Liver (tissue), 8 donors: ENCODE measurements at regions not wholly inside any gene's neighbourhood (a gene's known extent, or its start where the extent isn't known, plus 50 kb on each side); places are given as distances from the start of the nearest gene placed in this dataset.

Experiments used
- DNase-seq: peaks from one replicate; pipeline ENCODE4 v3.0.0-alpha.2; 2017; ENCODE audit warnings: low spot score
- H3K27ac ChIP-seq, 2 donors: one replicate each; pipeline ENCODE4 v1.7.0; 2013; ENCODE audit warnings: inconsistent platforms in 2 of 2, low read length in 2 of 2, control low read depth in 1 of 2, low read depth in 1 of 2, mild to moderate bottlenecking in 1 of 2
- H3K27me3 ChIP-seq, 4 donors: one replicate each; pipeline versions ENCODE4 v1.6.1 to v1.7.0; 2013; ENCODE audit warnings: low read length in 3 of 4, inconsistent platforms in 1 of 4, mild to moderate bottlenecking in 1 of 4, moderate library complexity in 1 of 4; ENCODE audit not compliant: control insufficient read depth in 4 of 4, insufficient read depth in 4 of 4
- H3K36me3 ChIP-seq, 4 donors: one replicate each; pipeline versions ENCODE4 v1.6.1 to v1.7.0; 2013; ENCODE audit warnings: low read length in 3 of 4, mild to moderate bottlenecking in 3 of 4, low read depth in 1 of 4, moderate library complexity in 1 of 4; ENCODE audit not compliant: control insufficient read depth in 4 of 4, insufficient read depth in 3 of 4
- H3K4me1 ChIP-seq, 4 donors: one replicate each; pipeline versions ENCODE4 v1.6.1 to v1.7.0; 2013; ENCODE audit warnings: low read length in 3 of 4, mild to moderate bottlenecking in 3 of 4, moderate library complexity in 1 of 4; ENCODE audit not compliant: control insufficient read depth in 4 of 4, insufficient read depth in 4 of 4
- H3K4me3 ChIP-seq, 3 donors: one replicate each; pipeline versions ENCODE4 v1.6.1 to v1.7.0; 2013; ENCODE audit warnings: low read length in 3 of 3, control low read depth in 1 of 3, low read depth in 1 of 3, mild to moderate bottlenecking in 1 of 3
- H3K9ac ChIP-seq, 2 donors: one replicate each; pipeline ENCODE4 v1.7.0; 2013; ENCODE audit warnings: low read length in 2 of 2, mild to moderate bottlenecking in 2 of 2, moderate library complexity in 2 of 2, control low read depth in 1 of 2, low read depth in 1 of 2
- H3K9me3 ChIP-seq, 4 donors: one replicate each; pipeline versions ENCODE4 v1.6.1 to v1.7.0; 2013; ENCODE audit warnings: low read length in 3 of 4; ENCODE audit not compliant: control insufficient read depth in 4 of 4
- EGR1 ChIP-seq, 2 donors: IDR thresholded peaks; 2 replicates each; pipeline ENCODE4 v1.6.1; 2016 to 2018; ENCODE audit warnings: antibody characterized with exemption in 2 of 2, low read depth in 2 of 2
- FOXA1 ChIP-seq: IDR thresholded peaks from 2 replicates; pipeline ENCODE4 v1.6.1; 2016; ENCODE audit warnings: antibody characterized with exemption
- FOXA2 ChIP-seq: IDR thresholded peaks from 2 replicates; pipeline ENCODE4 v1.6.1; 2016; ENCODE audit warnings: antibody characterized with exemption
- GABPA ChIP-seq, 2 donors: IDR thresholded peaks in 1 of 2; conservative IDR thresholded peaks in 1 of 2; 2 replicates each; pipeline ENCODE4 v1.6.1; 2016; ENCODE audit warnings: antibody characterized with exemption in 2 of 2, mild to moderate bottlenecking in 1 of 2, moderate library complexity in 1 of 2
- HNF4G ChIP-seq: IDR thresholded peaks from 2 replicates; pipeline ENCODE4 v1.6.1; 2016; ENCODE audit warnings: antibody characterized with exemption
- JUND ChIP-seq, 2 donors: IDR thresholded peaks; 2 replicates each; pipeline ENCODE4 v1.6.1; 2016; ENCODE audit warnings: antibody characterized with exemption in 2 of 2
- NR2F2 ChIP-seq: IDR thresholded peaks from 2 replicates; pipeline ENCODE4 v1.6.1; 2016; ENCODE audit warnings: antibody characterized with exemption
- RAD21 ChIP-seq, 2 donors: IDR thresholded peaks; 2 replicates each; pipeline ENCODE4 v1.6.1; 2016; ENCODE audit warnings: antibody characterized with exemption in 2 of 2, mild to moderate bottlenecking in 2 of 2
- REST ChIP-seq: IDR thresholded peaks from 2 replicates; pipeline ENCODE4 v1.6.1; 2016; ENCODE audit warnings: antibody characterized with exemption, mild to moderate bottlenecking
- RXRA ChIP-seq, 2 donors: IDR thresholded peaks; 2 replicates each; pipeline ENCODE4 v1.6.1; 2017 to 2018; ENCODE audit warnings: antibody characterized with exemption in 2 of 2, mild to moderate bottlenecking in 1 of 2
- SP1 ChIP-seq: IDR thresholded peaks from 2 replicates; pipeline ENCODE4 v1.6.1; 2018; ENCODE audit warnings: antibody characterized with exemption, mild to moderate bottlenecking
- TAF1 ChIP-seq: conservative IDR thresholded peaks from 2 replicates; pipeline ENCODE4 v1.6.1; 2016; ENCODE audit warnings: antibody characterized with exemption, mild to moderate bottlenecking
- YY1 ChIP-seq: IDR thresholded peaks from 2 replicates; pipeline ENCODE4 v1.6.1; 2016; ENCODE audit warnings: antibody characterized with exemption, mild to moderate bottlenecking
- WGBS: extraction: QIAGEN DNeasy Blood & Tissue Kit; methylation state at CpG from one replicate; pipeline ENCODE4 v1.1.7; 2013; 5-methylcytosine and 5-hydroxymethylcytosine counted together
- TF ChIP-seq, protein P1 (sequence below): IDR thresholded peaks from 2 replicates; pipeline ENCODE4 v1.6.1; 2016; ENCODE audit warnings: antibody characterized with exemption
- TF ChIP-seq, protein P2 (sequence below): fragments of 150-350 bp; IDR thresholded peaks from 2 replicates; pipeline ENCODE4 v1.5.1; 2017; ENCODE audit warnings: improper control_type of control experiment, low read depth, low read length; ENCODE audit not compliant: missing input control
- TF ChIP-seq, protein P3 (sequence below): IDR thresholded peaks from 2 replicates; pipeline ENCODE4 v1.6.1; 2016; ENCODE audit warnings: antibody characterized with exemption
- TF ChIP-seq, protein P4 (sequence below): IDR thresholded peaks from 2 replicates; pipeline ENCODE4 v1.6.1; 2016; ENCODE audit warnings: antibody characterized with exemption
- donor health status: healthy.
- donor health status: healthy.
- donor health status: healthy.
- donor health status: healthy.
- donor health status: healthy.

- 62% methylated on average over 11 of the region's 11 CpGs for WGBS
- no peaks in the 10 kb centered on the region for H3K4me1 ChIP-seq
- H3K9me3 ChIP-seq, result no peaks in the 10 kb centered on the region
- no peak overlapping the region for H3K27ac ChIP-seq
- no peak for DNase-seq
- H3K9ac ChIP-seq, result no peak overlapping the region
- peaks cover 0 to 5% (median 0%) of the 10 kb centered on the region in 4 donors for H3K27me3 ChIP-seq
- H3K36me3 ChIP-seq, result no peaks in the 10 kb centered on the region
- no peak overlapping the region for H3K4me3 ChIP-seq
- TF ChIP-seq GABPA (IDR thresholded peaks at IDR 0.05 in 1 of 2, conservative IDR thresholded peaks at IDR 0.05 in 1 of 2), result no peak
- no peak for TF ChIP-seq REST
- no peak for TF ChIP-seq EGR1 (IDR thresholded peaks at IDR 0.05; ENCODE audit: low read depth in 2 of 2)
- TF ChIP-seq TAF1, result no peak
- no peak for TF ChIP-seq RAD21 (IDR thresholded peaks at IDR 0.05)
- TF ChIP-seq NR2F2, result no peak
- TF ChIP-seq SP1, result no peak
- no peak for TF ChIP-seq JUND (IDR thresholded peaks at IDR 0.05)
- TF ChIP-seq, protein P1, sequence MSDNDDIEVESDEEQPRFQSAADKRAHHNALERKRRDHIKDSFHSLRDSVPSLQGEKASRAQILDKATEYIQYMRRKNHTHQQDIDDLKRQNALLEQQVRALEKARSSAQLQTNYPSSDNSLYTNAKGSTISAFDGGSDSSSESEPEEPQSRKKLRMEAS, result no peak
- TF ChIP-seq, protein P2, sequence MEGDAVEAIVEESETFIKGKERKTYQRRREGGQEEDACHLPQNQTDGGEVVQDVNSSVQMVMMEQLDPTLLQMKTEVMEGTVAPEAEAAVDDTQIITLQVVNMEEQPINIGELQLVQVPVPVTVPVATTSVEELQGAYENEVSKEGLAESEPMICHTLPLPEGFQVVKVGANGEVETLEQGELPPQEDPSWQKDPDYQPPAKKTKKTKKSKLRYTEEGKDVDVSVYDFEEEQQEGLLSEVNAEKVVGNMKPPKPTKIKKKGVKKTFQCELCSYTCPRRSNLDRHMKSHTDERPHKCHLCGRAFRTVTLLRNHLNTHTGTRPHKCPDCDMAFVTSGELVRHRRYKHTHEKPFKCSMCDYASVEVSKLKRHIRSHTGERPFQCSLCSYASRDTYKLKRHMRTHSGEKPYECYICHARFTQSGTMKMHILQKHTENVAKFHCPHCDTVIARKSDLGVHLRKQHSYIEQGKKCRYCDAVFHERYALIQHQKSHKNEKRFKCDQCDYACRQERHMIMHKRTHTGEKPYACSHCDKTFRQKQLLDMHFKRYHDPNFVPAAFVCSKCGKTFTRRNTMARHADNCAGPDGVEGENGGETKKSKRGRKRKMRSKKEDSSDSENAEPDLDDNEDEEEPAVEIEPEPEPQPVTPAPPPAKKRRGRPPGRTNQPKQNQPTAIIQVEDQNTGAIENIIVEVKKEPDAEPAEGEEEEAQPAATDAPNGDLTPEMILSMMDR, result no peak
- no peak for TF ChIP-seq RXRA (IDR thresholded peaks at IDR 0.05)
- no peak for TF ChIP-seq FOXA2
- TF ChIP-seq FOXA1, result no peak
- TF ChIP-seq HNF4G, result no peak
- TF ChIP-seq, protein P3, sequence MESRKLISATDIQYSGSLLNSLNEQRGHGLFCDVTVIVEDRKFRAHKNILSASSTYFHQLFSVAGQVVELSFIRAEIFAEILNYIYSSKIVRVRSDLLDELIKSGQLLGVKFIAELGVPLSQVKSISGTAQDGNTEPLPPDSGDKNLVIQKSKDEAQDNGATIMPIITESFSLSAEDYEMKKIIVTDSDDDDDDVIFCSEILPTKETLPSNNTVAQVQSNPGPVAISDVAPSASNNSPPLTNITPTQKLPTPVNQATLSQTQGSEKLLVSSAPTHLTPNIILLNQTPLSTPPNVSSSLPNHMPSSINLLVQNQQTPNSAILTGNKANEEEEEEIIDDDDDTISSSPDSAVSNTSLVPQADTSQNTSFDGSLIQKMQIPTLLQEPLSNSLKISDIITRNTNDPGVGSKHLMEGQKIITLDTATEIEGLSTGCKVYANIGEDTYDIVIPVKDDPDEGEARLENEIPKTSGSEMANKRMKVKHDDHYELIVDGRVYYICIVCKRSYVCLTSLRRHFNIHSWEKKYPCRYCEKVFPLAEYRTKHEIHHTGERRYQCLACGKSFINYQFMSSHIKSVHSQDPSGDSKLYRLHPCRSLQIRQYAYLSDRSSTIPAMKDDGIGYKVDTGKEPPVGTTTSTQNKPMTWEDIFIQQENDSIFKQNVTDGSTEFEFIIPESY, result no peak
- TF ChIP-seq, protein P4, sequence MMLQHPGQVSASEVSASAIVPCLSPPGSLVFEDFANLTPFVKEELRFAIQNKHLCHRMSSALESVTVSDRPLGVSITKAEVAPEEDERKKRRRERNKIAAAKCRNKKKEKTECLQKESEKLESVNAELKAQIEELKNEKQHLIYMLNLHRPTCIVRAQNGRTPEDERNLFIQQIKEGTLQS, result no peak
- TF ChIP-seq YY1, result no peak
These were observed 78.1 kb upstream of the SLC22A11 start for GRCh38 chr11:64477675-64478074.

GRCh38 chr11:64482588-64482987 lies 73.2 kb upstream of the SLC22A11 start:
- Histone ChIP-seq H3K4me1 (no peaks in the 10 kb centered on the region), H3K27ac (no peak overlapping the region), H3K9me3 (no peaks in the 10 kb centered on the region), H3K27me3 (peaks cover 0 to 5% (median 4%) of the 10 kb centered on the region in 4 donors), H3K9ac (no peak overlapping the region), H3K4me3 (no peak overlapping the region), H3K36me3 (no peaks in the 10 kb centered on the region)
- 63% methylated on average over 4 of the region's 4 CpGs for WGBS
- TF ChIP-seq, protein P1, result no peak
- TF ChIP-seq, protein P3, result no peak
- TF ChIP-seq EGR1 (IDR thresholded peaks at IDR 0.05; ENCODE audit: low read depth in 2 of 2), result no peak
- no peak for DNase-seq
